HG03432 (cell line): ENCODE measurements at regions not wholly inside any gene's neighbourhood (a gene's known extent, or its start where the extent isn't known, plus 50 kb on each side); places are given as distances from the start of the nearest gene placed in this dataset.

ENCODE experiments used
- ATAC-seq: cut with Tn5 transposase; IDR thresholded peaks from one replicate; pipeline ENCODE4 v1.9.1; 2021; ENCODE audit warnings: mild to moderate bottlenecking, moderate library complexity; ENCODE audit not compliant: unreplicated experiment

DNA sequence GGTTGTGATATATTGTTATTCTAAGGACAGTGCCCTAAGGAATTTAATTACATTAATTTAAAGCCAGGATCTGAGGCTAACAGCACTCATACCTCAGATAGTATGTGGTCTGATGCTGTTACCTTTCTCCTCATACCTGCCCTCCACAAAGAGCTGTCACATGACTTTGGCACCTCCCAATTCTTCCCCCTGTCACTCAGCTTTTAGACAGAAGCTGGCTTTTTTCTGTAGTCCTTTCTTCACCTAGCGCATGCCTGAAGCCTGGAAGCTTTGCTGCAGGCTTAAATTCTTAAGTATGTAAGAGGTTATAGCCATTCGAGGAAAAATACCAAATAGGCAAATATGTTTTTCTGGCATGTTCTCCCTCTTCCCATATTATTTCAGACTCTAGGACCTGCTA is 61.0 kb upstream of the ADAMTS19 start:
- no peak for ATAC-seq

DNA sequence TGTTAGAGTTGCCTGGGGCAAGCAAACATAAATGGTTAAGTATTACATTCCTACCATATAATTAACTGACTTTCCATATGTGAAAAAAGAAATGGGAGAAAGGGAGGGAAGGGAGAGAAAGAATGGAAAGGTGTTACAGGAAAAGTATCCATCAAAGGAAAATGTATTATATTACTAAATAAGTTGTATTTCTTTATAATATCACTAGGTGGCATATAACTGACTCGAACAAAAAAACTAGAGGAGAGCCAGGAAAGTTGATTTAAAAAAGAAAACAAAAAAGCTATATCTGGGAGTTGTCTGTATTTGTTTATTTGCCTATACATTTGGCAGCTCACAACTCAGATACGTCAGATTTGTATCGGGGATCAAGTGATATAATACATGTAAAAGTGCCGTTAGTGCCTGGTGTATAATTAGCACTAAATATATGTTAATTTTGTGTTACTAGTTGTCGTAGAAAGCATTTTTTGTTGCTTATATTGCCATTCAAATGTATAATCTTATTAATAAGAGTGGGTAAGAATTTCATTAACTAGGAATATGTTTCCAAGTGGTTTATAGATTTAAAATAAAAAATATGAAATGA is 59.6 kb upstream of the ADAMTS19 start:
- no peak for ATAC-seq

DNA sequence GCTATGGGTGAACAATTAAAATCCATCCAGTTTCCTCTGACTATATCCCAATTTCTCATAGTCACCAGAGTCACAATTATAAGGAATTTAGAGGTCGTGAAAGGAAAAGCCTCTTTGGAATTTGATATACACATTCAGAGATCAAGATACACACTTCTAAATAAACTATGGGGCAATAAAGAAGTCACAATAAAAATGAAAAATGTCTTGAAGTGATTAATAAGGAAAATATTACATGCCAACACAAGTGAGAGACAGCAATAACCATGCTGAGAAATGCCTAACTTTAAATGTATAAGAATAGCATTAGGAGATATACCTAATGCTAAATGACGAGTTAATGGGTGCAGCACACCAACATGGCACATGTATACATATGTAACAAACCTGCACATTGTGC is 54.9 kb upstream of the ADAMTS19 start:
- ATAC-seq: no peak

DNA sequence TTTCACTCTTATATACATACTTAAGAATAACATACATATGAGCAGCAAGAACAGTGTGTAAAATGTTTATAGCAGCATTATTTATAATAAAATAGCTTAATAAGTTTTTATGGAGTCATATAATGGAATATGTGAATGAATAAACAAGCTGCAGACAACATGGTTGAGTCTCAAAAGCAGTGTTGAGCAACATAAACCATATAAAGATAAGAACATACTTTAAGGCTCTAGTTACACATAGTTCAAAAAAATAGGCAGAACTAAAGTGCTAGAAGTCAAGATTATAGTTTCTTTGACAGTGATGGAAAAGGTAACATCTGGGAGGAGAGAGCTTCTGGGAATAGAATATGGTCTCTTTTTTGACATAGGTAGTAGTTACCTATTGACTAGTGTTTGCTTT is 53.7 kb upstream of the ADAMTS19 start:
- ATAC-seq: no peak
